ENCODE measurements at regions not wholly inside any gene's neighbourhood (a gene's known extent, or its start where the extent isn't known, plus 50 kb on each side); places are given as distances from the start of the nearest gene placed in this dataset.

DNA sequence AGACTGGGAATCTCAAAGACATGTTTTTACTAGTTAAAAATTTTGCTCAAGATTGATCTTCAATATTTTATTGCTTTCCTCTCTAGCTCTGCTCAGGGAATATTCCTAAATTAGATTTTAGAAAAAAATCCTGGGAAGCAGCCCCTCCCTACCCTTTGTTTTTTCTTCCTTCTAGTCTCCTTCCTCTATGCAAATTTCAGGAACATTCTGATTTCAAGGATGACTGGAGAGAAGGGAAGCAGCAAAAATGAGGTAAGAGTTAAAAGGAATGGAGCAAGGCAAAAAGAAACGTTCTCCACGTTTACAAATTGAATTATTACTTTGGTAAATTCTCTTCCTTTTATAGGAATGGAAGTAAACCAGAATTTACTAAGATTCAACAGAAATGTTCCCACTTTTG, 493.4 kb upstream of the TUSC1 start:
- Histone ChIP-seq H3K4me3 (no peak overlapping the region), H3K27ac (no peak overlapping the region), H3K36me3 (no peaks in the 10 kb centered on the region), H3K9ac (ENCODE audit: low read depth in 2 of 2, low read length in 2 of 2) (no peak overlapping the region), H3K27me3 (no peaks in the 10 kb centered on the region), H3K4me1 (no peaks in the 10 kb centered on the region), H3K9me3 (no peaks in the 10 kb centered on the region)
- intact Hi-C loops (cut with DNase I), result no loop called here
- no peak for DNase-seq
- TF ChIP-seq, protein P1, sequence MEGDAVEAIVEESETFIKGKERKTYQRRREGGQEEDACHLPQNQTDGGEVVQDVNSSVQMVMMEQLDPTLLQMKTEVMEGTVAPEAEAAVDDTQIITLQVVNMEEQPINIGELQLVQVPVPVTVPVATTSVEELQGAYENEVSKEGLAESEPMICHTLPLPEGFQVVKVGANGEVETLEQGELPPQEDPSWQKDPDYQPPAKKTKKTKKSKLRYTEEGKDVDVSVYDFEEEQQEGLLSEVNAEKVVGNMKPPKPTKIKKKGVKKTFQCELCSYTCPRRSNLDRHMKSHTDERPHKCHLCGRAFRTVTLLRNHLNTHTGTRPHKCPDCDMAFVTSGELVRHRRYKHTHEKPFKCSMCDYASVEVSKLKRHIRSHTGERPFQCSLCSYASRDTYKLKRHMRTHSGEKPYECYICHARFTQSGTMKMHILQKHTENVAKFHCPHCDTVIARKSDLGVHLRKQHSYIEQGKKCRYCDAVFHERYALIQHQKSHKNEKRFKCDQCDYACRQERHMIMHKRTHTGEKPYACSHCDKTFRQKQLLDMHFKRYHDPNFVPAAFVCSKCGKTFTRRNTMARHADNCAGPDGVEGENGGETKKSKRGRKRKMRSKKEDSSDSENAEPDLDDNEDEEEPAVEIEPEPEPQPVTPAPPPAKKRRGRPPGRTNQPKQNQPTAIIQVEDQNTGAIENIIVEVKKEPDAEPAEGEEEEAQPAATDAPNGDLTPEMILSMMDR (IDR thresholded peaks at IDR 0.05), result no peak

DNA sequence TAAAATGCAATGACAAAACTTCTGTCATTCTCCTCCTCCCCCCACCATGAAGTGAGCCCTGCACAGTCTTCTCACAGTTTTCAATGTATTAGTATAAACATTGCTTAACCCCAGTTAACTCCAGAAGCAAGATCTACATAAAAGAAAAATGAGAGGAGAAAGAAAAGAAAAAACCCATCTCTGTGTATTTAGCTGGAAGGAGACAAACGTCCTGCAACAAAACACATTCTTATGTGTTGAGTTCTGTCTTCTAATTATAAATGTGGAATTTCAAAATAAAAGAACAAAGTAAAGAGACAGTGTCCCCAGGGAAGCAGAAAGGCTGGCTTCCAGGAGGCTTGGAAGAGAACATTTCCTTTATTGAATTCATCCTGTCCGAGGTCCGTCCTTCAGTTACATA, 491.9 kb upstream of the TUSC1 start:
- Histone ChIP-seq H3K4me3 (no peak overlapping the region), H3K4me1 (no peaks in the 10 kb centered on the region), H3K9ac (ENCODE audit: low read depth in 2 of 2, low read length in 2 of 2) (no peak overlapping the region), H3K9me3 (no peaks in the 10 kb centered on the region), H3K27me3 (no peaks in the 10 kb centered on the region), H3K36me3 (no peaks in the 10 kb centered on the region), H3K27ac (no peak overlapping the region)
- intact Hi-C loops (cut with DNase I), result no loop called here
- TF ChIP-seq, protein P1 (IDR thresholded peaks at IDR 0.05), result no peak
- no peak for DNase-seq

DNA sequence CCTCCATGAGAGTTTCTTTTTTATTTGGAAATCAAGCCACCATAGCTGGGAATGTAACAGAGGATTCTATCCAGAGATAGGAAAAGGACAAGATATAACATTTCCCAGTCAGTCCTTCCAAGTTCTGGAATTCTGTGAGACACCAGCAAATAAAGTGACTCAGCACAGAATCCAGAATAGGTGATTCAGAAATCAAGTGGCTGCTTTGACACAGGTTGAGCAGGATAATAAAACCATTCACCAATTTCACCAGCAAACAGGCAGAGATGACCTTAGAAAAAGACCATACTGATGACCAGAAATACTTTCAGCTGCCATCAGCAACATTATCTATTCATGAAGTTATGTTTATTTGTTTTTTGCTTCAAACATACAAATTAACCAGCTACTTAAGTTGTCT, 491.5 kb upstream of the TUSC1 start:
- TF ChIP-seq, protein P1 (IDR thresholded peaks at IDR 0.05), result no peak
- H3K27me3 ChIP-seq, result no peaks in the 10 kb centered on the region
- no peak overlapping the region for H3K9ac ChIP-seq (ENCODE audit: low read depth in 2 of 2, low read length in 2 of 2)
- H3K27ac ChIP-seq, result no peak overlapping the region
- no peaks in the 10 kb centered on the region for H3K4me1 ChIP-seq
- no peak overlapping the region for H3K4me3 ChIP-seq
- H3K36me3 ChIP-seq, result no peaks in the 10 kb centered on the region
- H3K9me3 ChIP-seq, result no peaks in the 10 kb centered on the region
- intact Hi-C loops (cut with DNase I), result no loop called here
- no peak for DNase-seq

DNA sequence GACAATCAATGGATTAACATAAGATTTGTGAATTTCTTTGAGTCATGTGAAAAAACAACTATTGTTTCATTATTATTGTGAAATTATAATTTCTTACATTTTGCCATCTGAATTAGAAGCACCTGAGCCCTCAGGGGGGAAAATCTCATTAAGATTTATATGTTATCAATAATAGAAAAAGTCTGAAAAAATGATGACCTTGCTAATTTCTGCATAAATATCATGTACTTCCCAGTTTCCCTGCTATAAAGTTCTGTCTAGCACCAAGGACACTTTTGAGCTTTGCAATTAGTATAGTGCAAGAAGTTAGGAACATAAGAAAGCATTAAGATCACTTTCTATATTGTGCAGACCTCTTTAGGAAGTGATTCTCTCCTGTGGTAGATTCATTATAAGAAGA, 488.3 kb upstream of the TUSC1 start:
- Histone ChIP-seq H3K4me1 (no peaks in the 10 kb centered on the region), H3K36me3 (no peaks in the 10 kb centered on the region), H3K27me3 (no peaks in the 10 kb centered on the region), H3K4me3 (no peak overlapping the region), H3K9ac (ENCODE audit: low read depth in 2 of 2, low read length in 2 of 2) (no peak overlapping the region), H3K27ac (no peak overlapping the region), H3K9me3 (no peaks in the 10 kb centered on the region)
- TF ChIP-seq, protein P1 (IDR thresholded peaks at IDR 0.05), result no peak
- intact Hi-C loops (cut with DNase I), result no loop called here
- DNase-seq, result no peak

DNA sequence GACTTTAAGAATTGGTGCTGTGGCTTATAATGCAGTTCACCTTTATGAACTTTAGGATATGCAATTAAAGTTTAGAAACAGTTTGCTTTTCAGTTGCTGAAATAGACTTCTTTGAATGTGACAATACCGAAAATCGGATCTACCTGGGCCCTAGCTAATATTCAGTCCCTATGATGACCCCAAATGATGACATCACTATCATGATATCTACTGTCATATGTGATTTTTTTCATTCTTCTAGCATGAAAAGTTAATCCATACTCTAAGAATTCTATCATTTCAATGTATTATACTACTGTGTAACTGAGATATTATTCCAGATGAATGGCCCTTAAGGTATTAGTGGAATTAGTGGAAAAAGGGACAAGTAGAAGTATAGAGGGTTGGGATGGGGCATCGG, 487.2 kb upstream of the TUSC1 start:
- no peak for DNase-seq

More for the DNA sequence above, 487.2 kb upstream of the TUSC1 start:
- Histone ChIP-seq H3K27me3 (no peaks in the 10 kb centered on the region), H3K27ac (no peak overlapping the region), H3K9ac (ENCODE audit: low read depth in 2 of 2, low read length in 2 of 2) (no peak overlapping the region), H3K4me3 (no peak overlapping the region), H3K9me3 (no peaks in the 10 kb centered on the region), H3K36me3 (no peaks in the 10 kb centered on the region), H3K4me1 (no peaks in the 10 kb centered on the region)
- intact Hi-C loops (cut with DNase I), result no loop called here
- TF ChIP-seq, protein P1 (IDR thresholded peaks at IDR 0.05), result no peak
